Skin epidermis (tissue), 12 donors: ENCODE measurements at regions not wholly inside any gene's neighbourhood (a gene's known extent, or its start where the extent isn't known, plus 50 kb on each side); places are given as distances from the start of the nearest gene placed in this dataset.
A peak's percentile ranks its signal among the peaks of the same experiment; 100 is the strongest.

Experiments
- H3K27ac ChIP-seq, 21 experiments: fragments of 200-600 bp; sonication (generic) in 11 of 21; one replicate each; pipeline ENCODE4 v1.5.0; 2020; ENCODE audit warnings: mild to moderate bottlenecking in 3 of 21, inconsistent platforms in 2 of 21, moderate library complexity in 2 of 21
- H3K4me3 ChIP-seq, 7 experiments: fragments of 200-600 bp; sonication (generic) in 2 of 7; one replicate each; pipeline ENCODE4 v1.5.0; 2020; ENCODE audit warnings: inconsistent platforms in 2 of 7, mild to moderate bottlenecking in 2 of 7, moderate library complexity in 1 of 7

- Histone ChIP-seq H3K27ac (no peak overlapping the region), H3K4me3 (no peak overlapping the region)
Measured at GRCh38 chr2:155722290-155722689, 610.2 kb downstream of the NR4A2 start.

GRCh38 chr2:155715705-155716104, 616.8 kb downstream of the NR4A2 start:
- Histone ChIP-seq H3K27ac (no peak overlapping the region), H3K4me3 (no peak overlapping the region)

DNA sequence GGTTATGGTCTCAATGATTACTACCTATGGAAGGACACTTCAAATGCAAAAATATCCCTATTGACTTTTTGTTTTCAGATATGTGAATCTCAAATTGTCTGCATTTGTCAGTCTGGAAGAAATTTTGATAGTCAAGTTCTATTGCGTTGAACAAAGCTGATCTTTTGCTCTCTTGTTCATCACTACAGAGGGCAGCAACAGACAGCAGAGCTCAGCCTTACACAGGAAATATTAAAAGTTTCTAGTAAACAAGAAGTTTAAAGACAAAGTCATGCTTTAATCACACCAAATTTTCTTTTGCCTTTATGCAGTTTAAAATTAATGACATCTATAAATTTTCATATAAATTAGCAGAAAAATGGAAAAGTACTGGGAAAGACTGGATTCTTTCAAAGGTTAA, 617.5 kb downstream of the NR4A2 start:
- Histone ChIP-seq H3K27ac (no peak overlapping the region), H3K4me3 (no peak overlapping the region)

DNA sequence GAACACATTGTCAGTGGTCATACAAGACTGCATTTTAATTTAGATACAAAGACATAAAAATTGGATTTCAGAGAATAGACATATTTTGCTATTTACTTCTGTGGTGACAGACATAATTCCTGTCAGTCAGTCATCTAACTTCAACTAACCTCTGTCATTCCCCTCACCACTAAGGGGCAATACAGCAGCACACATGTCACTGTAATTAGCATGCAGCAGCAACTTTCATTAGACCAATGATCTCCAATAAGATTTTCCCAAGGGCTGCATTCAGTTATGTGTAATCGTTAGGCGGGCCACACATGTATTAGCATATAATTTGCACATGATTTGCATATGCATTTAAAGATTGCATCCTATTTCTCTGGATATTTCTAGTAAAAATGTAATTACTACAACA, 624.5 kb downstream of the NR4A2 start:
- Histone ChIP-seq H3K4me3 (no peak overlapping the region), H3K27ac (no peak overlapping the region)

- Histone ChIP-seq H3K27ac (no peak overlapping the region), H3K4me3 (no peak overlapping the region)
Measured at GRCh38 chr2:155703917-155704316, 628.6 kb downstream of the NR4A2 start.

DNA sequence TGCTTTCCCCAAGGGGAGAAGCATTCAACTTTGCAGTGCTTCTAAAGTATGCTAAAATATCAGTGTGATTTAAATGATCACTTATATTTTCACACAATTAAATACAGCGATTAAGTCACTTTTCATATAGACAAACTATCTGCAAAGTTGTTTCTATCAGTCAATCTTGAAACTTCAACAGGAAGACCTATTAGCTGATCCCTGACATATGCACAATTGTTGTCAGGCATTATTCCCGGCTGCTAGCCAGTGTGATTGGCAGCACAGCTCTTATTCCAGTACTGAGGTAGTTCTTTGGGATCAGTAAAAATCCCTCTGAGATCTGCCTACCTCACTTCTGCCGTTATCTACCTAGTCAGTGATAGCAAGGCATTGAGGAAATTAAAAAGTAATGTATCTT, 629.5 kb downstream of the NR4A2 start:
- Histone ChIP-seq H3K4me3 (no peak overlapping the region), H3K27ac (no peak overlapping the region)

DNA sequence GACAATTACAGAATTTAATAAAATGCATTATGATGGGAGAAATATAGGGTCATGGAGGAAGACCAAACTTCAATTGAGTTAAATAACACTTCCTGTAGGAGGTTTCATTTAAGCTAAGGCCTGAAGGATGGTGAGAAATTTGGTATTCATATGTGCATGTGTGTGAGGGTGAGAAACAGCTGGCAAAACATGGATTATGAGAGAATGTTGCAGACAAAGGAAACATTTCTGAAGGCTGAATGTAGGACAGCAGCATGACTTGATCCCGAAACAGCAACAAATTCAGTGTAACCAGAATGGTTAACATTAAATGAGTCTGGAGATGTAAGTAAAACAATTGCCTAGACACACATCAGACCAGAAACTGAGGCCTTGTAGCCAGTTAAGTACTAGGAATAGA, 630.8 kb downstream of the NR4A2 start:
- H3K27ac ChIP-seq, result no peak overlapping the region
- no peak overlapping the region for H3K4me3 ChIP-seq

DNA sequence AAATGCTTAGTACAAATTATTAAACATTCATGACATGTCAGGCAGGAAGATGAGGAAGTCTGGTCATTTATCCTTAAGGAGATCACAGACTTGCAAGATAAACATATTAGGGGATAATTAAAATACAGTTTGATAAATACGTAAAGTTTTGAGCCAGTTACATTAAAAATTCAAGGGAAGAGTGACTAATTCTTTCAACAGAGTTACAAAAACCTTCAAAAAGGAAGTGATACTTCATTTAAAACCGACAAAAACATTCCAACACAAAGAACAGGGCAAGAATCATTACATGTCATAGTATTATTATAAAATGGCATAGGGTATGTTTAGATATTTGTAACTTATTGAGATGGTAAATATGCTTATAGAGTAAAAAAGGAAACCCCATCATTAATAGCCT, 636.0 kb downstream of the NR4A2 start:
- no peak overlapping the region for H3K27ac ChIP-seq
- no peak overlapping the region for H3K4me3 ChIP-seq

DNA sequence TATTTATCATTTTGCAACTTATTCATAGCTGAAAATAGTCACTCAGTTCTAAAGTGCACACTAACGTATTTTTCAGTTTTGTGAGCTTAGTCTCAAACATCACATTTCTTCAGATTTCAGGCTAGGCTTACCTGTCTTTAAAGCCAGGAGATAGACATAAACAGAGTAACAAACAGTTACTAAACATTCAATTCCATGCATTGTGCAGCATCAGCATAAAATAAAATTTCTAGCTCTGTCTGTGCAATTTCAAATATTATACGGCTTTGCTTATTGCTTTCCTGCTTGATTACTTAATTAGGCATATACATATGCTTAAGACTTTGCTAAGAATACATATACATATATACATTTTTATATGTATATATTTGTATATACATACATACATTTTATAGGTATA, 637.0 kb downstream of the NR4A2 start:
- no peak overlapping the region for H3K4me3 ChIP-seq
- H3K27ac ChIP-seq, result no peak overlapping the region

DNA sequence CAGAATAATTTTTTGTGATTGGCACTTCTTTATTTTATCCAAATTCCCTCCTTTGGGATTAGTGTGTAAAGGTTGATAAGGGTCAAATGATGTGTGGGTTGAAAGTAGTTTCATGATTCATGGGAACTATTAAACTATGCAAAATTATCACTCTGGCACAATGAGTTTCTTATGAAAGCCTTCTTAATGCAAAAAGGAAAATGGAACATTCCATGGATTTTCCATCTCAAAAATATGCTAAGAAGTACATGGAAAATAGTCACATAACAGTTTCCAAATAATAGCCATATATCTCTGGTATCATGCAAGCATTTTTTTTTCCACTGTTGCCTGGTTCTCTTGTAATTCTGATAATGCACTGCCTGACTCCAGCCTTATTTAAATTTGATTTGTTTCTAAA, 639.7 kb downstream of the NR4A2 start:
- Histone ChIP-seq H3K4me3 (no peak overlapping the region), H3K27ac (no peak overlapping the region)

GRCh38 chr2:155692106-155692505, 640.4 kb downstream of the NR4A2 start:
- H3K27ac ChIP-seq, result peak overlapping the region in 1 of 21 experiments; percentile 14
- no peak overlapping the region for H3K4me3 ChIP-seq

DNA sequence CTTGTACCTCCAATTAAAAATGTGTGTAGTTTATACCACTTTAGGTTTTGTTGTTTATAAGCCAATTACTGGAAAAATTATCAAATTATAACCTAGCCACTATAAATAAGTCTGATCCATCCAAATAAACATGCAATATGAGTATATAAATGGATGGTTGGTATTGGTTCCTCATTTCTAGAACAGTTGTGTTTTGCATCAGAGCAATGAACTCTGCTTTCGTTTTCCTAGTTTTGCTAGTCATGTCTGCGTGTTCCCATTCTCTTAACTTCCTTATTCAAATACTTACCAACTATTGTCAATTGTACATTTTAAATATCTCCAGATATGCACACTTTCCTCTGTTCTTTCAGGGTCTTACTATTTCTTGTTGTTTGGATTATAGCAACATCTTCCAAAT, 641.7 kb downstream of the NR4A2 start:
- Histone ChIP-seq H3K27ac (peak overlapping the region in 2 of 21 experiments; percentile 13 to 23), H3K4me3 (no peak overlapping the region)

GRCh38 chr2:155689791-155690190, 642.7 kb downstream of the NR4A2 start:
- Histone ChIP-seq H3K27ac (peak overlapping the region in 1 of 21 experiments; percentile 13), H3K4me3 (no peak overlapping the region)

GRCh38 chr2:155687181-155687580, 645.3 kb downstream of the NR4A2 start:
- Histone ChIP-seq H3K4me3 (no peak overlapping the region), H3K27ac (no peak overlapping the region)

DNA sequence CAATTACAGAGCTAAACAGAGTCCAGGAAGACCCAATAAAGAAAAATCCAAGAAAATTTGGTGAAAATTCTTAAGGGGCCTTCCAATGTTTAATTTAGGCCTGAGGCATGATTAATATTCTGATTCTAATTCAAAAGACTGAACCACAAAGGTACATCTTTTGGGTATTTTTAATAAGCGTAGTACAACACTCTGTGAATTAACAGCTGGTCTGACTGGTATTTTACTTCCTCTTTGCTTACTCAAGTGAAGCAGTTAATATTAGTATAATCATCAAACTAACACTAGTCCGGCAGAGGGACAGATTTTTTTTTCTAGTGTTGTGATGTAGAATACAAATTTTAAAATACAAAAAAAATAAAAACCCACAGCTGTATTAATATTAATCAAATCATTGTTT, 652.9 kb downstream of the NR4A2 start:
- no peak overlapping the region for H3K4me3 ChIP-seq

GRCh38 chr2:155675920-155676319, 656.6 kb downstream of the NR4A2 start:
- no peak overlapping the region for H3K4me3 ChIP-seq
- H3K27ac ChIP-seq, result no peak overlapping the region

More for the DNA sequence above, 652.9 kb downstream of the NR4A2 start:
- H3K27ac ChIP-seq, result no peak overlapping the region

DNA sequence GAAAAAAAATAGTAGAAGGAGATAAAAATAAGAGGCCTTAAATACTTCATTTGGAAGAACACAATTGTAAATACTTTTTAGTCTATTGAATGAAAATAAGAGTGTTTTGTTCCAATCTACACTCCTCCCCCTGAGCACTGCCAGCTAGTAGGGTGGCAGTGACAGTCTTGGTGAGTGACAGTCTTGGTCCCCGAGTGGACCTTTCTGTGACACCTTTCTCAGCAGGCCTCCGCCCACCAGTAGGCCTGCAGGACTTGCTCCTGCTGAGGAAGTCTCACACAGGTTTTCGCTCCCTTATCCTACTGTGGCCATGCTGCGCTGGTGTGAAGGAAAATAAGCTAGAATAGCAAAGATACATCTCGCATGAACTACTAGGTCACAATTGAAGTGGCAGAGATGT, 666.8 kb downstream of the NR4A2 start:
- Histone ChIP-seq H3K27ac (no peak overlapping the region), H3K4me3 (no peak overlapping the region)

DNA sequence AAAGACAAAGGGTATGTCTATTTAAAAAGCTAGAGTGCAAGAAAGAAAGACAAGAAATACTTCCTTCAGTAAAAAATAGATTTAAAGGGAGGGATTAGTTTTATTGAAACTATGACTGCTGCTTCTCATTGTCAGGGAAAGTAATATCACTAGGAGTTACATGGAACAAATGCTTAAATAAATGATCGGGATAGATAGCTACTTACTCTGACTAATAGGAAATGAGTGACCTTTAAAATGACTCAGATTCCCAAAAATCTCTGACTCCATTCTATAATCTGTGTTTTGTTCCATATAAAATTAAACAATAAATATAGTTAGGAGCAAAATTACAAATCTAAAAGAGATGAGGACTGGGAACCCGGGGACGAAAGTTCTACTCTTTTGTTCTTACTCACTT, 669.3 kb downstream of the NR4A2 start:
- H3K4me3 ChIP-seq, result no peak overlapping the region
- no peak overlapping the region for H3K27ac ChIP-seq

DNA sequence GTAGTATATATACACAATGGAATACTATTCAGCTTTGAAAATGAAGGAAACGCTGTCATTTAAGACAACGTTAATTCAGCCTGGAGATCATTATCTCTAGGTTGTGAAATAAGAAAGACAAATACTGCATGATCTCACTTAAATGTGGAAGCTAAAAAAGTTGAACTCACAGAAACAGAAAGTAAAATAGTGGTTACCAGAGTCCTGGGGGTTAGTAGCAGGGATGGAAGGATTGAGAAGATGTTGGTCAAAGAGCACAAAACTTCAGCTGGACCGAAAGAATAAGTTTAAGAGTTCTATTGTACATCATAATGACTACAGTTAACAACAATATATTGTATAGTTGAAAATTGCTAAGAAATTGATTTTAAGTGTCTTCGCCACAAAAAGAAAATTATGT, 670.3 kb downstream of the NR4A2 start:
- Histone ChIP-seq H3K4me3 (no peak overlapping the region), H3K27ac (no peak overlapping the region)

GRCh38 chr2:155653176-155653575, 679.3 kb downstream of the NR4A2 start:
- no peak overlapping the region for H3K27ac ChIP-seq
- H3K4me3 ChIP-seq, result no peak overlapping the region

GRCh38 chr2:155651851-155652250, 680.7 kb downstream of the NR4A2 start:
- H3K27ac ChIP-seq, result no peak overlapping the region
- no peak overlapping the region for H3K4me3 ChIP-seq

GRCh38 chr2:155645791-155646190, 686.7 kb downstream of the NR4A2 start:
- Histone ChIP-seq H3K4me3 (no peak overlapping the region), H3K27ac (no peak overlapping the region)
